Amniotic stem cell (primary cell): ENCODE measurements at regions not wholly inside any gene's neighbourhood (a gene's known extent, or its start where the extent isn't known, plus 50 kb on each side); places are given as distances from the start of the nearest gene placed in this dataset.
"Not testable (repeated sequence)": the region's sequence is repeated elsewhere in the genome, so short reads cannot be mapped to it uniquely, and the experiment has no call there.

Experiments
- DNase-seq: peaks from one replicate; lab custom pipeline; 2025; lab: John Stamatoyannopoulos, UW

DNA sequence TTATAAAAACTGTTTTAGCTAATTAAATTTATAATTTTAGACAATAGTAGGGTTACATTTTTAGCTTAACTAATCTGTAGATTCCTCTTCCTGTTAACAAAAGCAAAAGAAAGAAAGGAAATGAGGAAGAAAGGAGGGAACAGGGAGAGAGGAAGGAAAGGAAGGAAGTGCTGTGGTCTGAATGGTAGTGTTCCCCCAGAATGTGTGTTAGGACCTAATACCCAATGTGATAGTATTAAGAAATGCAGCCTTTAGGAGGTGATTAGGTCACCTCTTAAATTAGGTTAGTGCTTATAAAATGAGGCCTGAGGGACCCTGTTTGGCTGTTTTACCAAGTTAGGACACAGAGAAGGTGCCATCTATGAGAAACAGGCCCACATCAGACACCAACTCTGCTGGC lies 136.9 kb upstream of the SAMSN1 start:
- no peak for DNase-seq

DNA sequence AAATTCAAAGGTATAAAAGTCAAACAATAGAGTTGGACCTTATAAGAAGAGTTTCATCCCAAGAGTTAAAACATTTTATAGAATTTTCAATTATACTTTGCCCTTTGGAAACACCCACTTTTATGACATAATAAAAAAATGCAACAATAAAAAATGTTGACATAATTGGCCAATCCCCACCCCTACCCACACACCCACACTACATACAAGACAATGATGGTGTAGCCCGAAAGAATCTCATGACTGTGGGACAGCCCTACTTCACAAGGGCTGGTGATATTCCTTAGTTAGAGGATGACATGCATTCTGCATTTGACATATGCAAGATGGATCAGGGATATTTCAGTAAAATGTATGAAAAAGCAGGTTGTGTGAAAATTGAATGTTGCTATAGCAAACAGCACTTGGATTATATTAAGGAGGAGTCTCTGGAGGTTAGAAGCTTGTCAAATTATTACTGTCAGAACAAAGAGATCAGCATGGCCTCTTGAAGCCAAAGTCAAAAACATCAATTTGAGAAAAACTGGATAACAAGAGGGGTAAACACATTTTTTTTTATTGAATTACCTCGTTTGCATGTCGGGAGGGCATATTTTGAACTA lies 133.0 kb upstream of the SAMSN1 start:
- DNase-seq = no peak

DNA sequence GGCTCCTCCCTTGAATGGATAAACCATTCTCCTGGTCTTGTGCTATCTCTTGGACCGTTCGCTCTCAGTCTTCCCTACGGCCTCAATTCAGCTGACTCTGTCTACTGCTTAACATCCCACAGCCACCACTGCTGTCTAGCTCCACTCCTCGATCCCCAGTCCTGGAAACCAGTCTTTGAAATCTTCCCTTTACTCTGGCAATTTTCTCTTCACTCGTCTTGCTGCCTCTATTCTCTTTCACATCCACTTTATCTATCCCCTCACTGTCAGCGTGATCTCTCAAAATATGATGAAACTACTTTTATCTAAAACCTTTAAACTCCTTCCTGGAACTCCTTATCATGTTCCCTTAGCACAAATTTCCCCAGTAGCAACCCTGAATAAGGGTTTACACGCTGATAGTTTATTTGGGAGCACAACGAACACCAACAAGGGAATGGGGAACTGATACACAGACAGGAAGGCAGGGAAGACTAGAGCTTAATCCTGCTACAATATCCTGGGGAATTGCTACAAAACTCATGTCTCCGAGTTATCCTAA lies 131.6 kb upstream of the SAMSN1 start:
- DNase-seq = no peak

DNA sequence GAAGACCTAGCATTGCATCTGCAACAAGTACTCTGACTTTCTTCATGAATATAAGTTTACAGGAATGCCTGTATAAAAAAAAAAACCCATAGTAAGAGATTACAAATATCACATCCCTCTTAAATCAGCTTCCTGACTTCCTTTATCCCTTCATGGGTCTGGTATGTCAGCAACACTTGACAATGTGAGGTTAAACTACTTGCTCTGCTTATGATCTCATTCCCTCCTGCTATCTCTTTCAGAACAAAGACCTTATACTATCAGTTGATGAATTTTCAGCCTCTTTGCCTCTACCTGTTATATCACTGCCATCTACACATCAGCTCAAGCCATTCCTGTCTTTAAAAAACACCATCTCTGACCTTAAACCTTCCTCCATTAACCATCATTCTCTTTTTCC lies 130.9 kb upstream of the SAMSN1 start:
- DNase-seq = no peak

DNA sequence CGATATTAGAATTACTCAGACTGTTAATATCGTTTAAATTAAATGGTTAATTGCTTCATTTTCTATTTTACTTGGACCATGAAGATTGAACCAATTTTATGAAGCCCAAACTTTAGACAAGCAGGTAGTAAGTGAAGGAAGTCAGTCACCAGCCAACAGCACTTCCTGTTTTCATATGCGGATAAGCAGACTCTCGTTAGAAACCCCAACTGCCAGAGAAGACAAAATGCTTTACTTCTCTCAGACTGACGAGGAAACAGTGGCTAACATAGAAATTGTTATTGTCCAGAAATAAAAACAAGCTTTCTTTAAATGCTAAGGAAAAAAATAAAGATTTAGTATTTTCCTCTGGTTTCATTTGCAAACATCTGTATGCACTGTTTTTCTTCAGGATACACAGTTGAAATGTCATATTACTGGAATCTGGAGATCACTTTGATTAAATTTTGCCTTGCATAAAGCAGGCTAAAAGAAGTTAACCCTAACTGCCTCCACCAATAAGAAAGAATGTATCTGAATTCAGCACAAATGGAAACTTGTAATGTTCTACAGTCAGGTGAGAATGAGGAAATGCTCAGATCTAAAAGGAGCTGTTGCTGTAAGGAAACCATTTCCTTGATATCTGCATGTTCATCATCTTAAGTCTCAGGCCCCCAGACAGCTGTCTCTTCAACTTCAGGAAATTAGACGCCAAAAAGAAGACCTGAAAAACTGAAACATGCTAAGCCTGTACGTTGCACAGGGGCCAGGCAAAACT lies 129.8 kb upstream of the SAMSN1 start:
- no peak for DNase-seq

DNA sequence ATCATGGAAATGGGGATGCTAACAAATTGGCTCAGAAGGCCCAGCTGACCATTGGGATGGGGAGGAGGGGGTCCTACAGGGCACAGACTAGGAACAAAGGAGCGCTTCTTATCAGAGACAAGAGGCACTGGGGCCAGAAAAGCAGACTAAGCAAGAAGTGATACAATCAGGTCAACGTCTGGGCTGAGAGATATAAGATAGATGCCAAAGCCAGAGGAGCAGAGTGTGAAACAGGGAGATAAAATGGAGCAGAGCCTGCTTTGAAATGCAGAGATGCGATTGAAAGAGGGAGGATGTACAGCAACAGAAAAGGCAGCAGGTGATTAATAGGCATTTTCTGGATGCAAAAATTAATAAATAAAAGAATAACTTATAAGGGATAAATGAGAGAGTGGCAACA lies 127.5 kb upstream of the SAMSN1 start:
- DNase-seq = no peak

DNA sequence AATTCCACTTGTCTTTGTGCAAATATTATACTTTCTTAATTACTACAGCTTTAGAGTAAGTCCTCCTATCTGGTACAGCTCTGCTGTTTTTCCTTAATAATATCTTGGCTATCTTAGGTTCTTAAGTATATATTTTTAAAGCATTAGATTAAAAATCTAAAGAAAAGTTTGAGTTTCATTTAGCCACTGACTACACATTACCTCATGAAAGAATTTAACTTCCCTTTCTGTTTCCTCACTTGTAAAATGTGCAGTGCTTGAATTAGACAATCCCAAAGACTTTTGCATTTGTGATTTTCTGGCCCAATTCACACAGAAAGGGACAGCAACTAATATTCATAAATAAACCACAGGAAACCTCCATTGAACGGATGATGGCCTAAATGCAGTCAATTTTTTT lies 126.4 kb upstream of the SAMSN1 start:
- no peak for DNase-seq

DNA sequence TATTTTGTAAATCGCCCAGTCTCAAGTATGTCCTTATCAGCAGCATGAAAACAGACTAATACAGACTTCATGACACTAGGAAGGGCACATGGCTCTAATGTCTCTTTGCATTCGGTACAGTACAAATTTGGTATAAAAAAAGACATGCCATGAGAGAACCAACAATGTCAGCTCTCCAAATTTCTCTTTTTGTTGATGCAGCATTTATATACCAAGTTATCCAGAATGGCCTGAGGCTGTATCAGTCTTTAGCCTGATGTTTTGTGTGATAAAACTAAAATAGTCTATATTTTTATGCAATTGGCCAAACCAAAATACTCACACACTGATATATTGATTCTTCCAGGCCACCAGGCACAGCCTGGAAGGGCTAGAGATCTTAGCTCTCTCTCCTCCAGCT lies 124.3 kb upstream of the SAMSN1 start:
- DNase-seq = no peak

DNA sequence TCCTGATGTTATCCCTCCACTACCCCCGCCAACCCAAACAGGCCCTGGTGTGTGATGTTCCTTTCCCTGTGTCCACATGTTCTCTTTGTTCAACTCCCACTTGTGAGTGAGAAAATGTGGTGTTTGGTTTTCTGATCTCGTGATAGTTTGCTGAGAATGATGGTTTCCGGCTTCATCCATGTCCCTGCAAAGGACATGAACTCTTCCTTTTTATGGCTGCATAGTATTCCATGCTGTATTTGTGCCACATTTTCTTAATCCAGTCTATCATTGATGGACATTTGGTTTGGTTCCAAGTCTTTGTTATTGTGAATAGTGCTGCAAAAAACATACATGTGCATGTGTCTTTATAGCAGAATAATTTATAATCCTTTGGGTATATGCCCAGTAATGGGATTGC lies 123.0 kb upstream of the SAMSN1 start:
- not testable (repeated sequence) for DNase-seq

DNA sequence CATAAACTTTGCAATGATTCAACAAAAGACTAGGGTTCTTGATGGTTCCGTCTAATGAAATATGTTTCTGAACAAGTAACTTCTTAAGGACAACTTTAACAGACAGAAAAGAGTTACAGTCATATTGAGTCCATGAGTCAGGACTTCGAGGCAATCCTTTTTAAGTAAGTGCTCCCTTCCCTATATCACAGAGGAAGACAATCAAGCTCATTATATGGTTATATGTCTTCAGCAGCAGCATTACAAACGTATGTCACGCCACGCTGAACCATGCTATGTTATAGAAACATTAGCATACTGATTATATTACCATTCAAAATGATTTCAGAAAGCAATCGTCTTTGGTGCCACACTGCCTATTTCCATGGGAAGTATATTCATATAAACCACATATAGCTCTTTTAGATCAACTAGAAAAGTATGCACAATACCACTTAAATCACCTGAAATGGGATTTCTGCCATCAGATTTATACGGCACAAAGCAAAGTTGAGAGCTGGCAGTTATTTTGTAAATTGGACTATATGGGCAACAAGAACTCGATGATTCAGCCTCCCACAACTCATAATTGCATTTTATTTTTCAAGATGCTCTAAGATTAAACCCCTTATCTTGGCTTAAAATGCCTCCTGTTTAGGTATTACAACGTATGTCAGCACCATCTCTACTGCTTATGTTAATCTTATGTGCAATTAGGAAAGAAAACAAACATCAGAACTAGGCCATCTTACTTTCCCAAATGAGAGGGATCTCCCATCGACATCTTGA lies 111.3 kb upstream of the SAMSN1 start:
- DNase-seq = no peak

DNA sequence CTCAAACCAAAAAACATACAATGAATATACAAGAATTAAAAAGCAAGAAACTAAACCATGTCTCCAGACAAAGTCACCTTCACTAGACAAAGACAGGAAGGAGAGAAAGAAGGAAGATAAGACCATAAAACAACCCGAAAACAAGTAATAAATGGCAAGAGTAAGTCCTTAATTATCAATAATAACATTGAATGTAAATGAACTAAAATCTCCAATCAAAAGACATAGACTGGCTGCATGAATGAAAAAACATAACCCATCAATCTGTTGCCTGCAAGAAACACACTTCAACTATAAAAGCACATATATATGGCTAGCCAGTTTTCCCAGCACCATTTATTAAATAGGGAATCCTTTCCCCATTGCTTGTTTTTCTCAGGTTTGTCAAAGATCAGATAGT lies 100.8 kb upstream of the SAMSN1 start:
- no peak for DNase-seq

DNA sequence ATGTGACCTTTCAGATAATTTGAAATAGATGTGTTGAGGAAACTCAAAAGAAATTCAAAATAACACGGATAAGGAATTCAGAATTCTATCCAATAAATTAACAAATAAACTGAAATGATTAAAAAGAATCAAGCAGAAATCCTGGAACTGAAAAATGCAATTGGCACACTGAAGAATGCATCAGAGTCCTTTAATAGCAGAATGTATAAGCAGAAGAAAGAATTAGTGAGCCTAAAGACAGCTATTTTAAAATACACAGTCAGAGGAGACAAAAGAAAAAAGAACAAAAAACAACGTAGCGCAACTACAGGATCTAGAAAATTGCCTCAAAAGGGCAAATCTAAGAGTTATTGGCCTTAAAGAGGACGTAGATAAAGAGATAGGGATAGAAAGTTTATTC lies 99.6 kb upstream of the SAMSN1 start:
- no peak for DNase-seq

DNA sequence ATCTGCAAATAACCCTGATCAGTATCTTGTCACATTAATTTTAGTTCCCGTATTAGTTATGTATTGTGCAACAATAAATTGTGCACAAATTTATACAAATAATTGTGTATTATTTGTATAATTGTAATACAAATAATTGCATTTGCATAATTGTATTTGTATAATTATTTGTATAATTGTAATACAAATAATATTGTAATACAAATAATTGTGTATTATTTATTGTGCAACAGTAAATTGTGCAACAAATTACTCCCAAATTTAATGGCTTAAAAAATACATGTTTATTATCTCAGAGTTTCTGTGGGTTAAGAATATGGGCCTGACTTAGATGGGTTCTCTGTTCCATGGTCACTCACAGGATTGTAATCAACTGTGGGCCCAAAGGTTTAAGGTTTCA lies 86.2 kb upstream of the SAMSN1 start:
- no peak for DNase-seq

DNA sequence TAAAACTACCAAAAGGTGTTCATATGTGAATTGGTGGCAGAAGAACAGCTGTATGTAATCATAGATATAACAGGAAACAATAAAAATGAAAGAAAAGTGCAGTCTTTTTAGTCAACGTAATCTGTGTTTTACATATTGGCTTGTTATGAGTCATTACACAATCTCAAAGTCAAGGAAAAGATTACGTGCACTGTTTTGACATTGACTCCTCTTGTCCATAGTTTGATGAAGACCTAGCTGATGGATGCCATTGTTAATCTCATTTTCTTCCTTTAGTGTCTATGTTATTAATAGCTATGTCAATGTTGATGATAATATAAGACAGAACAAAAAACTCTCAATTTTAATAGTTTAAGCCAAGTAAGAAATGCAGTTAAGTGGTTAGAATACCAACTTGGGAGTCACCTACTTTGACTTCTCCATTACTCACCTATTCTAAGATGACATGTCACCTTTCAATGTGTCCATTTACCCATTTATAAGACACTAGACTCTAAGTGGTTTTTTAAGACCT lies 84.5 kb upstream of the SAMSN1 start:
- DNase-seq = no peak

DNA sequence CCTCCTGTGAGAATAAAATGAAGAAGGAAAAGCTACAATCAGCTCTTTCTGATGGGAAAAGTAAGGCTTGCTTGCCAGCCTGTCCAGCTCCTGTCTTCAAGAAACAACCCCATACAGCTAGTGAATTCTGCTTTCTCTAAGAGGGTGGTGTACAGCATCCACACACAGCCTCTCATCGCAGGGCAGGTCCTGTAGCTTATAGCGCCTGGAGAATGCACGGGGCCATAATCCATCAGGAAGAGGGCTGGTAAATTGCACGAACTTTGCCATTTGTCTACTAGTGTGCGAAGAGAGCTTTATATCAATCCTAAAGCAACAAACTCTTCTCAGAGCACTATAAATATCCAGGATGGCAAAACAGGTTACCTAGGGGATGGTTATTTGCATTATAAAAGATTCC lies 83.3 kb upstream of the SAMSN1 start:
- no peak for DNase-seq

DNA sequence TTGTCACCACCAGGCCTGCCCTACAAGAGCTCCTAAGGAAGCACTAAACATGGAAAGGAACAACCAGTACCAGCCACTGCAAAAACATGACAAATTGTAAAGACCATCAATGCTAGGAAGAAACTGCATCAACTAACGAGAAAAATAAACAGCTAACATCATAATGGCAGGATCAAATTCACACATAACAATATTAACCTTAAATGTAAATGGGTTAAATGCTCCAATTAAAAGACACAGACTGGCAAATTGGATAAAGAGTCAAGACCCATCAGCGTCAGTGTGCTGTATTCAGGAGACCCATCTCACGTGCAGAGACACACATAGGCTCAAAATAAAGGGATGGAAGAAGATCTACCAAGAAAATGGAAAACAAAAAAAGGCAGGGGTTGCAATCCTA lies 77.0 kb upstream of the SAMSN1 start:
- not testable (repeated sequence) for DNase-seq

DNA sequence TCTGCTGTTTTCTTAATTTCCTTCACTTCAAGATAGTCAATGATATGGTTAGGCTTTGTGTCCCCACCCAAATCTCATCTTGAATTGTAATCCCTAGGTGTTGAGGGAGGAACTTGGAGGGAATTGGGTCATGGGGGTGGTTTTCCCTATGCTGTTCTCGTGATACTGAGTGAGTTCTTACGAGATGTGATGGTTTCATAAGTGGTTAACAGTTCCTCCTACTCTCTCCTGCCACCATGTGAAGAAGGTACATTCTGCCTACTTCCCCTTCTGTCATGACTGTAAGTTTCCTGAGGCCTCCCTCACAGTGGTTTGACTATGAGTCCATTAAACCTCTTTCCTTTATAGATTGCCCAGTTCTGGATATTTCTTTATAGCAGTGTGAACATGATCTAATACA lies 74.0 kb upstream of the SAMSN1 start:
- no peak for DNase-seq

DNA sequence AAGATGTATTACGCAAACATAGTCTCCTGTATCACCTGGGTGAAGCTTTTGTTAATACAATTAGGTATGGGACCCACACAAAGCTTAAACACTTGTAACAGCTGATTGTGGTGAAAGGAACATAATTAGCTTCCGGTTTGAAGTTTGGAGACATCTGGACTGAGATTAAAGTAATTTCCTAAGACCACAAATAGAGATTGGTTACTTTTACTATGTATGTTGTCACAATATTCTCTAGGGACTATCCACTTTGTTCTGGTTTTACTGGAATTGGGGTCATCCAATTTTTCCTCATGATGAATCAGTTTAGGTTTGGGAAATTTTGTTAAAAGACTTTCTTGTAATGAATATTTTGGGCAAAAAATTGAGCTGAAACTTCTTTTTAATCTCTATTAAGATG lies 71.8 kb upstream of the SAMSN1 start:
- DNase-seq = no peak

DNA sequence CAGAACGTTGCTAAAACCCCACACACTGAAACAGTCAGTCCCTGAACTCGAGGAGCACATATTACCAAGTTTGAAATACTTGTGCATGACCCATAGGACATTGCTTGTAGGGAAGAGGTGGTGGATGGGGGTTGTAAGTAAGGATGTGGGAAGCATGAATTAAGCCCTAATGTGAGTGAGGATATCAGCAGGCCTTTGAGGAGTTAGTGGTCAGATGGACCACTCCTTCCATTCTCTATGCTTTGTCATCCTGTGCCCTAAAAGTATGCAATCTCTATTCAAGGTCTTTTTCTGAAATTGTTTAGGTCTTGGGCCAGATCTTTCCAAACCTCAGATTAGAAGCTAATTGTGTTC lies 70.9 kb upstream of the SAMSN1 start:
- DNase-seq = no peak

DNA sequence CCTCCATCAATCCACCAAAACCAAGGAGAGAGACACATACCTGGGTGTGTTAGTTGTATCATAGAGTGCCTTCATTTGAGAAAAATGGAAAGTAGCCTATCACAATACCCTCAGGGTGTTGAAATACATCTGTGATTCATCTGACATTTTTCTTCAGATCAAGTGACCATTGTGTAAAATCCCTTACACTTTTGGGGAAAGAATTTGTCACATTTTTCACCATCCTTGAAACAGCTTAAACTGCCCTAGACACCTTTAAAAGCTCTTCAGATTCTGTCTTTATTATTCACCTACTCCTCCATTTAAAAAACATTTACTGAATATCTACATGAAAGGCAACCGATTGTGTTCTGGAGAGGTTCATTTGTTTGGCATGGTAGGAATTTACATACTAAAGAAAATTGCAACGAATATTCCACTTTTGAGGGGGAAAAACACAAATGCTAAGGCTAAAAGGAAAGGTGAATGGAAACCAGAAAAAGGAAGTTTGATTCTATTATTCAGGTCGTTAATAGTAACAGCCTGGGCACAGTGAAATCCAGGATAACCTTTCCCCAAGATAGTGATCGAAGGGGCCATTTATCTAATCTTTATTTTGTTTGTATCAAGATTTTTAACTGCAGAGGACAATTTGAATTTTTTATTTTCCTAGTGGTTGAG lies 70.4 kb upstream of the SAMSN1 start:
- DNase-seq = no peak

DNA sequence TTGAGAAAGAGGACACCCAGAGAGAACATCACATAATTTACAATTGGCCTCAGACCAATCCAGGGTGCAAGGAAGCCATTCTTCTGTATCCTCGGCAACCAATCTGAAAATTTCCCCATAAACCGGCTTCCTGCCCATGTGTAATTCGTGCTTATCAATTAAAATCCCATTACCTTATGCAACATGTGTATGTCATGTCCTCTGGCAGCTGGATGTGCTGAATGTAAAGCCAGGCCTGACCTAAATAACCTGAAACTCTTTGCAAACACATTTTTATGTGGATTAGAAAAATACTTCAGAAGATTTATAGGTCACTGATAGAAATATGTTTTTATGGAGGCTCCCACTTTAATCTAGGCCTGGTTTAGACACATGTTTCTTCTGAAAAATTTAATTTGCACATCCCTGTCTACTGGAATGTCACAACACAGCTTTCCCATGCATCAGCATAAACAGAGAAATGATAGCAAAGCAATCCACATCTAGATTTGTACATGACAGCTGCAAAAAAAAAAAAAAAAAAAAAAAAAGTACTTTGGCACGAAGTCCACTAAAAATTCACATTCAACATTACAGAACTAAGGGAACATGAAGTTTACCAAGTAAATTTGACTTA lies 69.4 kb upstream of the SAMSN1 start:
- DNase-seq = no peak

DNA sequence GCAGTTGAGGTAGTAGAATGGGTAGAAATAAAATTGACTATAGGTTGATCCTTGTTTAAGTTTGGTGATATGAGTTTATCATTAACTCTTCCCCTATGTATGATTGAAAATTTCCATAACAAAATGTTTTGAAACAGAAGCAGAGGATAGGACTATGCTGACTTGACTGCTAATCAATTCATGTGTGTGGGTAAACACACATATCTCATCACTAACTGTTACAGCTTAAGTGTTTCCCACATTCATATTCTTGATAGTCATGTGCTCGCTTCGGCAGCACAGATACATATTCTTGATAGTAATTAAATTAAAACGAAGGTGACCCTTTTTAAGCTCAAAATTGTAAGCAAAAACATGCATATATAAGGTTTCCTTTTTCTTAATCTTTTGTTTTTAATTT lies 68.2 kb upstream of the SAMSN1 start:
- DNase-seq = no peak
